HG02938 (cell line): ENCODE measurements at regions not wholly inside any gene's neighbourhood (a gene's known extent, or its start where the extent isn't known, plus 50 kb on each side); places are given as distances from the start of the nearest gene placed in this dataset.
"Not testable (repeated sequence)": the region's sequence is repeated elsewhere in the genome, so short reads cannot be mapped to it uniquely, and the experiment has no call there.

Experiments
- ATAC-seq: cut with Tn5 transposase; IDR thresholded peaks from one replicate; pipeline ENCODE4 v1.9.1; 2021; ENCODE audit warnings: mild to moderate bottlenecking, moderate library complexity; ENCODE audit not compliant: unreplicated experiment

DNA sequence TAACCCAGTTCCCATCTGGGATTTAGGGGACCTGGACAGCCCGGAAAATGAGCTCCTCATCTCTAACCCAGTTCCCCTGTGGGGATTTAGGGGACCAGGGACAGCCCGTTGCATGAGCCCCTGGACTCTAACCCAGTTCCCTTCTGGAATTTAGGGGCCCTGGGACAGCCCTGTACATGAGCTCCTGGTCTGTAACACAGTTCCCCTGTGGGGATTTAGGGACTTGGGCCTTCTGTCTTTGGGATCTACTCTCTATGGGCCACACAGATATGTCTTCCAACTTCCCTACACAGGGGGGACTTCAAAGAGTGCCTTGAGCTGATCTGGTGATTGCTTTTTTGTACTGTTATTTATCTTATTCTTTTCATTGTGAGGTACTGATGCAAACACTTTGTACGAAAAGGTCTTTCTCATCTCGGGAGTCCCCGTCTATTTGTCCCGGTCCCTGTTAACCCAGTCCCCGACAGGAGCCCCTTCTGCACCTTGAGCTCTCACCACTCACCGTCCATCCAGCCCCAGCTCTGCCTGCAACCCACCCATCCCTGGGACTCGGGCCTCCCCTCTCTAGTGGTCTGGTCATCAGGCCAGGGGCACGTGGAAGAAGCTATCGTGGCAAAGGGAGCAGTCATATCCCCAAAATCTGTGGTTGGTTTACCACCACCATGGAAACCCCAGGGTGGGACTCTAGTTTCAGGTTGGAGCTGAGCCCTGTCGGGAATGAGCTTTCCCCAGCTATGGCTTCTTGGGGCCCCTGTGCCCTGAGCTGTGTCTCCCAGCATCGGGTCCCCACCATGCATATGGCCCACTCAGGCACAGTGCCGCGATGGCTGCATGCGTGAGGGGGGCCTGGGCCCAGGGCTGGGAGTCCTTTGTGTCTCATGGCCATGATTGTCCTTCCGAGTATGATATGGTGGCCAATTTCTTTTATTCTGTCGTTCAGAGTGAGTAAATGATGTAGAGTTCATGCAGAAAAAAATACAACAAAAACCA, 270.4 kb upstream of the PLCXD1 start:
- not testable (repeated sequence) for ATAC-seq

DNA sequence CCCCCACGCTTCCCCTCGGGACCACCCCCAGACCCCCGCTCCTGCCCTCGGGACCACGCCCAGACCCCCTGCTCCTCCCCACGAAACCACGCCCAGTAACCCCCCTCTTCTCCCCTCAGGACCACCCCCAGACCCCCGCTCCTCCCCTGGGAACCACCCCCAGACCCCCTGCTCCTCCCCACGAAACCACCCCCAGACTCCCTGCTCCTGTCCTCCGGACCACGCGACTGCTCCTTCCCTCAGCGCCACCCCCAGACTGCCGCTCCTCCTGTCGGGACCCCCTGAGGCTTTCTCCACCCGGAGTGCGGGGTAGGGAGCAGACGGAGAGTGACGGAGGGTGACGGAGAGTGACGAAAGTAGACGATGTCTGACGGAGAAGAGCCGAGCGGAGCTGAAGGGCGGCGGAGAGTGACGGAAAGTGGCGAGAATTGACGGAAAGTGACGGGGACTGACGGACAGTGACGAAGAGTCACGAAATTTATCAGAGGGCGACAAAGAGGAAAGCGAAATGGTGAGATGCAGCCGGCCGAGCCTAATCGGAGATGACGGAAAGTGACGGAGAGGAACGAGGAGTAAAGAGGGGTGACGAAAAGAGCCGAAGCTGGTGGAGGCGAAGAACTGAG, 267.2 kb upstream of the PLCXD1 start:
- ATAC-seq, result peak; percentile 82

DNA sequence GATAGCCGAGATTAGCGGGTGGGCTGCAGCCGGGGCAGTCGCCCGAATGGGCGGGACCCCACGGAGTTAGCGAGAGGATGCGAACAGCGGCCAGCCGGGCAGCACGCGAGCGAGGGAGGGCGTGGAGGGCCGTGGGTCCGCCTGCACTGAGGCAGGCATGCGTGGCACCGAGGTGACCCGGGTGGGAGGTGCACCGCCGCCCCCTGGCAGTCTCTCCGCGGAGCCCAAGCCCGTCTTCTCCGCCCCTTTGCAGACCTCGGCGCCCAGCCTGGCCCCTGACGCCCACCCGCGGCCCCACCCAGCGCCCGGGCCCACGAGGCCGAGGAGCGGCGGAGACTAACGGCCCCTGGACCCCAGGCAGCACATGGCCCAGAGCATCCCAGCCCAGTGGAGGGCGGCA, 266.7 kb upstream of the PLCXD1 start:
- ATAC-seq, result peak; percentile 14

DNA sequence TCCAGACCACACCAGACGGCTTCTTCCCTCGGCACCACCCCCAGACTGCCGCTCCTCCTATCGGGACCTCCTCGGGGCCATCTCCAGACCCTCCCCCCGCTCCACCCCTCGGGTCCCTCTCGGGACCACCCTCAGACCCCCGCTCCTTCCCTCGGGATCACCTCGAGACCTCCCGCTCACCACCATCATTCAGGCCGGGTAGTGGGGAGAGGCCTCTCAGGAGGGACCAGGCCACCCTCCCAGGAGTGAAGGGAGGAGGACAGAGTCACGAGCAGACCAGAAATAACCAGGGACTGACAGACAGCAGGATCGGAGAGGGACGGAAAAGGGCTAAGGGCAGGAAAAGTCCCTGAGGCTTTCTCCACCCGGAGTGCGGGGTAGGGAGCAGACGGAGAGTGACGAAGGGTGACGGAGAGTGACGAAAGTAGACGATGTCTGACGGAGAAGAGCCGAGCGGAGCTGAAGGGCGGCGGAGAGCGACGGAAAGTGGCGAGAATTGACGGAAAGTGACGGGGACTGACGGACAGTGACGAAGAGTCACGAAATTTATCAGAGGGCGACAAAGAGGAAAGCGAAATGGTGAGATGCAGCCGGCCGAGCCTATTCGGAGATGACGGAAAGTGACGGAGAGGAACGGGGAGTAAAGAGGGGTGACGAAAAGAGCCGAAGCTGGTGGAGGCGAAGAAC, 262.3 kb upstream of the PLCXD1 start:
- peak; percentile 81 for ATAC-seq

DNA sequence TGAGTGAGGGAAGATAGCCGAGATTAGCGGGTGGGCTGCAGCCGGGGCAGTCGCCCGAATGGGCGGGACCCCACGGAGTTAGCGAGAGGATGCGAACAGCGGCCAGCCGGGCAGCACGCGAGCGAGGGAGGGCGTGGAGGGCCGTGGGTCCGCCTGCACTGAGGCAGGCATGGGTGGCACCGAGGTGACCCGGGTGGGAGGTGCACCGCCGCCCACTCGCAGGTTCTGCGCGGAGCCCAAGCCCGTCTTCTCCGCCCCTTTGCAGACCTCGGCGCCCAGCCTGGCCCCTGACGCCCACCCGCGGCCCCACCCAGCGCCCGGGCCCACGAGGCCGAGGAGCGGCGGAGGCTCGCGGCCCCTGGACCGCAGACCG, 261.7 kb upstream of the PLCXD1 start:
- peak; percentile 9 for ATAC-seq

DNA sequence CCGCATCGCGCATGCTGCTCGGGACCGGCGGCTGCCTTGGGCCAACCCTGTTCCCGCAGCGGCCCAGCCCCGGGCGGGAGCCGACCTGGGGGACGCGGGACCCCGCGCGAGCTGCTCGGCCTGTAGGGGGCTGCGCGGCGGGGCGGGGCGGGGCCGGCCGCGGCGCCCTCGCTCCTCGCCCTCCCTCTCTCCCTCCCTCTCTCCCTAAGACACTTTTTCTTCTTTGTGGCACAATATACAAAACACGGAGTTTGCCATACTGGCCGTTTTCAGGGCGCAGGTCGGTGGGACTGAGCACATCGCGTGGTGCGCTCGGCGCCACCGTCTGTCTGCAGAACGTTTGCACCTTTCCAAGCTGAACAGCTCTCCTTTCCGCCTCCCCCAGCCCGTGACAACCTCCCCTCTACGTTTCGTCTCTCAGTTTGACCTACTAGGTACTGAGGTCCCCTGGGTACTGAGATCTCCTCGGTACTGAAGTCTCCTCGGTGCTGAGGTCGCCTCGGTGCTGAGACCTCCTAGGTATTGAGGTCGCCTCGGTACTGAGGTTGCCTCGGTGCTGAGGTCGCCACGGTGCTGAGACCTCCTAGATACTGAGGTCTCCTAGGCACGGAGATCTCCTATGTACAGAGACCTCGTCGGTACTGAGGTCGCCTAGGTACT, 261.1 kb upstream of the PLCXD1 start:
- ATAC-seq, result peak; percentile 49

DNA sequence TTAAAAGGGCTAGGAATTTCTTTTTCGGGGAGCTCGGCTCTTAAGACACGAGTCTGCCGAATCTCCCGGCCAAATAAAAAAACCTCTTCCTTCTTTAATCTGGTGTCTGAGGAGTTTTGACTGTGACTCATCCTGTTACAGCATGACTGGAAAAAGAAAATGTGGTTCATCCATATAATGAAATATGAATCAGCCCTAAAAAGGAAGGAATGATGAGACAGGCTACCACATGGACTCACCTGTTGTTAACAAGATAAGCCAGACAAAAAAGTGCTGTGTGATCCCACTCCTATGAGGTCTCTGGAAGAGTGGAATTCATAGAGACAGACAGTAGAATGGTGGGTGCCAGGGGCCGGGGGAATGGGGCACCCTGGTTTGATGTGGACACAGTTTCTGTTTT, 257.0 kb upstream of the PLCXD1 start:
- ATAC-seq, result not testable (repeated sequence)
